Suppressor macrophage treated with lipopolysaccharide for 4 hours (primary cell): ENCODE measurements at regions not wholly inside any gene's neighbourhood (a gene's known extent, or its start where the extent isn't known, plus 50 kb on each side); places are given as distances from the start of the nearest gene placed in this dataset.
A peak's percentile ranks its signal among the peaks of the same experiment; 100 is the strongest.
"Not testable (repeated sequence)": the region's sequence is repeated elsewhere in the genome, so short reads cannot be mapped to it uniquely, and the experiment has no call there.

ENCODE experiments used
- DNase-seq: peaks from one replicate; pipeline ENCODE4 v3.0.0-alpha.2; 2020

GRCh38 chr1:242900558-242900957 is 354.5 kb downstream of the CEP170 start:
- not testable (repeated sequence) for DNase-seq

- no peak for DNase-seq
Measured at GRCh38 chr1:242890192-242890741, 364.8 kb downstream of the CEP170 start.

- no peak for DNase-seq
Measured at GRCh38 chr1:242886137-242886536, 361.6 kb upstream of the PLD5 start.

GRCh38 chr1:242880022-242880421 is 355.5 kb upstream of the PLD5 start:
- DNase-seq = not testable (repeated sequence)

- no peak for DNase-seq
Measured at GRCh38 chr1:242877743-242878142, 353.2 kb upstream of the PLD5 start.

- DNase-seq = no peak
Measured at GRCh38 chr1:242877229-242877628, 352.7 kb upstream of the PLD5 start.

- no peak for DNase-seq
Measured at GRCh38 chr1:242876030-242876429, 351.5 kb upstream of the PLD5 start.

- no peak for DNase-seq
Measured at GRCh38 chr1:242873661-242874060, 349.2 kb upstream of the PLD5 start.

GRCh38 chr1:242872521-242872920 is 348.0 kb upstream of the PLD5 start:
- DNase-seq = no peak

GRCh38 chr1:242871471-242872030 is 347.1 kb upstream of the PLD5 start:
- no peak for DNase-seq

GRCh38 chr1:242870966-242871365 is 346.5 kb upstream of the PLD5 start:
- no peak for DNase-seq

GRCh38 chr1:242856289-242856688 is 331.8 kb upstream of the PLD5 start:
- no peak for DNase-seq

- no peak for DNase-seq
Measured at GRCh38 chr1:242854466-242854865, 330.0 kb upstream of the PLD5 start.

GRCh38 chr1:242847390-242847993 is 323.0 kb upstream of the PLD5 start:
- DNase-seq = peak; percentile 2

GRCh38 chr1:242842094-242842493 is 317.6 kb upstream of the PLD5 start:
- no peak for DNase-seq

GRCh38 chr1:242839101-242839500 is 314.6 kb upstream of the PLD5 start:
- DNase-seq = no peak

GRCh38 chr1:242836423-242836822 is 311.9 kb upstream of the PLD5 start:
- DNase-seq = no peak

- no peak for DNase-seq
Measured at GRCh38 chr1:242828828-242829227, 304.3 kb upstream of the PLD5 start.

- DNase-seq = no peak
Measured at GRCh38 chr1:242828199-242828598, 303.7 kb upstream of the PLD5 start.

- no peak for DNase-seq
Measured at GRCh38 chr1:242827538-242827937, 303.0 kb upstream of the PLD5 start.

GRCh38 chr1:242826701-242827336 is 302.3 kb upstream of the PLD5 start:
- DNase-seq = no peak

GRCh38 chr1:242824435-242824834 is 299.9 kb upstream of the PLD5 start:
- DNase-seq = no peak

- no peak for DNase-seq
Measured at GRCh38 chr1:242813490-242814091, 289.1 kb upstream of the PLD5 start.
